ENCODE measurements at regions not wholly inside any gene's neighbourhood (a gene's known extent, or its start where the extent isn't known, plus 50 kb on each side); places are given as distances from the start of the nearest gene placed in this dataset.

- TF ChIP-seq CTCF (conservative IDR thresholded peaks at IDR 0.05; ENCODE audit: low read length) = no peak
- no peak for TF ChIP-seq EZH2phosphoT487 (IDR thresholded peaks at IDR 0.05; ENCODE audit: borderline replicate concordance, low read depth, low read length)
These were observed 66.4 kb upstream of the ZMIZ1 start for GRCh38 chr10:79002336-79002735.

Measured in OCI-LY7 (cell line).